Prostate gland (tissue), 2 donors: ENCODE measurements at regions not wholly inside any gene's neighbourhood (a gene's known extent, or its start where the extent isn't known, plus 50 kb on each side); places are given as distances from the start of the nearest gene placed in this dataset.

Experiments
- DNase-seq: peaks from one replicate; pipeline ENCODE4 v3.0.0-alpha.2; 2019; ENCODE audit warnings: low spot score
- H3K27ac ChIP-seq, 2 donors: fragments of 200-600 bp; sonication (generic); 2 replicates each; pipeline ENCODE4 v1.5.1; 2017 to 2019
- H3K27me3 ChIP-seq: fragments of 200-600 bp; sonication (generic); replicated peaks from 2 replicates; pipeline ENCODE4 v1.5.1; 2019; ENCODE audit not compliant: insufficient read depth
- H3K36me3 ChIP-seq, 2 donors: fragments of 200-600 bp; sonication (generic); 1 replicate in 1 of 2; 2 replicates in 1 of 2; pipeline versions ENCODE4 v1.5.1 to v1.8.1; 2017 to 2019
- H3K4me1 ChIP-seq: fragments of 200-600 bp; sonication (generic); replicated peaks from 2 replicates; pipeline ENCODE4 v1.5.1; 2019
- H3K4me3 ChIP-seq, 2 donors: fragments of 200-600 bp; sonication (generic); 2 replicates each; pipeline ENCODE4 v1.5.1; 2017 to 2019
- H3K9me3 ChIP-seq: fragments of 200-600 bp; sonication (generic); 2 replicates; pipeline ENCODE4 v1.5.1; 2017
- POLR2A ChIP-seq: fragments of 450-650 bp; IDR thresholded peaks from one replicate; pipeline ENCODE4 v1.6.1; 2016; ENCODE audit warnings: antibody characterized with exemption, mild to moderate bottlenecking
- POLR2AphosphoS5 ChIP-seq: sonication (generic); formaldehyde crosslinking; IDR thresholded peaks from one replicate; pipeline ENCODE4 v1.6.1; 2017; ENCODE audit warnings: antibody characterized with exemption
- WGBS: methylation state at CpG from one replicate; pipeline ENCODE4 v1.1.5; 2018; 5-methylcytosine and 5-hydroxymethylcytosine counted together
- intact Hi-C: fragments of 100-400 bp; cut with DNase I; formaldehyde crosslinking; loops from one replicate; pipeline ENCODE4 v1.14.2; 2022
- TF ChIP-seq, protein P1 (sequence below), 4 experiments: fragments of 200-600 bp in 2 of 4; fragments of 450-650 bp in 2 of 4; sonication (generic) in 2 of 4; IDR thresholded peaks; 1 replicate in 3 of 4; 2 replicates in 1 of 4; pipeline ENCODE4 v1.5.1; 2016 to 2019; ENCODE audit warnings: antibody characterized with exemption in 4 of 4, mild to moderate bottlenecking in 2 of 4, moderate library complexity in 2 of 4

DNA sequence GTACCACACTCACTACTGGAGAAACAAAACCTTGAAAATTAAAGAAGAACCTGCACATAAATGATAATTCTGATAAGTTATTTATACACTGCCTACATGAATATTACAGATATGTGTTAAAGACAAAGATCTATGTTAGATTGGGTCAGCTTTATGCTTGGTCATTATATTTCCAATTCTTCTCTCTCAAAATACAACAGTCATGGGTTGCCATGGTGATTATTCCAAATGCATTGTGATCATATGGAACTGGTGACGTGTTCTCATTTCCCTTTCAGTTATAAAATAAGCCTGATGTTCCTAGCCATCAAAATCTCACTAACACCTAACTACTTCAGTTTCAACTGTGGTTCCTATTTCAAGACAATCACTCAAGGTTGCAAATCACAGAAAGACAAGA is 1416.4 kb downstream of the UQCRFS1 start:
- DNase-seq = no peak
- H3K36me3 ChIP-seq = no peaks in the 10 kb centered on the region
- WGBS = 91% methylated on average over 1 of the region's 1 CpG
- H3K27ac ChIP-seq = no peak overlapping the region
- H3K27me3 ChIP-seq = no peaks in the 10 kb centered on the region
- TF ChIP-seq, protein P1, sequence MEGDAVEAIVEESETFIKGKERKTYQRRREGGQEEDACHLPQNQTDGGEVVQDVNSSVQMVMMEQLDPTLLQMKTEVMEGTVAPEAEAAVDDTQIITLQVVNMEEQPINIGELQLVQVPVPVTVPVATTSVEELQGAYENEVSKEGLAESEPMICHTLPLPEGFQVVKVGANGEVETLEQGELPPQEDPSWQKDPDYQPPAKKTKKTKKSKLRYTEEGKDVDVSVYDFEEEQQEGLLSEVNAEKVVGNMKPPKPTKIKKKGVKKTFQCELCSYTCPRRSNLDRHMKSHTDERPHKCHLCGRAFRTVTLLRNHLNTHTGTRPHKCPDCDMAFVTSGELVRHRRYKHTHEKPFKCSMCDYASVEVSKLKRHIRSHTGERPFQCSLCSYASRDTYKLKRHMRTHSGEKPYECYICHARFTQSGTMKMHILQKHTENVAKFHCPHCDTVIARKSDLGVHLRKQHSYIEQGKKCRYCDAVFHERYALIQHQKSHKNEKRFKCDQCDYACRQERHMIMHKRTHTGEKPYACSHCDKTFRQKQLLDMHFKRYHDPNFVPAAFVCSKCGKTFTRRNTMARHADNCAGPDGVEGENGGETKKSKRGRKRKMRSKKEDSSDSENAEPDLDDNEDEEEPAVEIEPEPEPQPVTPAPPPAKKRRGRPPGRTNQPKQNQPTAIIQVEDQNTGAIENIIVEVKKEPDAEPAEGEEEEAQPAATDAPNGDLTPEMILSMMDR (IDR thresholded peaks at IDR 0.05) = no peak
- TF ChIP-seq POLR2A = no peak
- no peak for TF ChIP-seq POLR2AphosphoS5
- H3K4me3 ChIP-seq = no peak overlapping the region
- H3K9me3 ChIP-seq = no peaks in the 10 kb centered on the region
- intact Hi-C loops = no loop called here
- peaks cover 3% of the 10 kb centered on the region for H3K4me1 ChIP-seq

DNA sequence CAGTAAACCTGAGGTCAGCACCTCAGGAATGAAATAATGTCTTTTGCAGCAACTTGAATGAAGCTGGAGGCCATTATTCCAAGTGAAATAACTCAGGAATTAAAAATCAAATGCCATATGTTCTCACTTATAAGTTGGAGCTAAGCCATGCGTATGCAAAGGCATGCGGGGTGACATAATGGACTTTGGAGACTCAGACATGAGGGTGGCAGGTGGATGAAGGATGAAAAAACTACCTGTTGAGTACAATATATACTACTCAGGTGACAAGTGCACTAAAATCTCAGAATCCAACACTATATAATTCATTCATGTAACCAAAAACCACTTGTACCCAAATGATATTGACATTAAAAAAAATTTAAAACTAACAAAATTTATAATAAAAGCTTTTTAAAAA is 1416.9 kb downstream of the UQCRFS1 start:
- H3K36me3 ChIP-seq = no peaks in the 10 kb centered on the region
- H3K27ac ChIP-seq = no peak overlapping the region
- no peak for DNase-seq
- H3K27me3 ChIP-seq = no peaks in the 10 kb centered on the region
- intact Hi-C loops = no loop called here
- WGBS = 47% methylated on average over 2 of the region's 2 CpGs
- H3K4me3 ChIP-seq = no peak overlapping the region
- no peaks in the 10 kb centered on the region for H3K9me3 ChIP-seq
- peaks cover 3% of the 10 kb centered on the region for H3K4me1 ChIP-seq
- TF ChIP-seq, protein P1 (IDR thresholded peaks at IDR 0.05) = no peak
- TF ChIP-seq POLR2AphosphoS5 (no peak), POLR2A (no peak)

DNA sequence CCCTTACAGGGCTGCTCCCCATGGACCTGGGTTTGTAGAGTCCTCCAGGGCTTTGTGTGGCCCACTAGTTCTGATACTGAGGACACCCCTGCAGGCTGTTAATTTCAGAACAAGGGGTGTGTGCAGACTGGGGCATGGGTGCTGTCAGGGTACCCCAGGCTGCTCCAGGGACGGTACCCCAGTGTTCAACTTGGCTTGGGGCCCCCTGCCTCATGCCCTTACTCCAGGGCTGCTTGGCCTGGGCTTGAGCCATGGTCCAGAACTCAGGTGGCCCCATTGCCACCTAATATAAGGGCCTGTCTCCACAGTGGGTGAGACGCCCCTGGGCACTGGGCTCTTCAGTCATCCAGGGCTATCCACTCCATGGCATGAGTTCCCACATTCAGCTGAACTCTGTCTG is 1417.6 kb downstream of the UQCRFS1 start:
- no peaks in the 10 kb centered on the region for H3K36me3 ChIP-seq
- peaks cover 3% of the 10 kb centered on the region for H3K4me1 ChIP-seq
- intact Hi-C loops = no loop called here
- H3K27me3 ChIP-seq = no peaks in the 10 kb centered on the region
- TF ChIP-seq POLR2A = no peak
- TF ChIP-seq, protein P1 (IDR thresholded peaks at IDR 0.05) = no peak
- no peak for TF ChIP-seq POLR2AphosphoS5
- H3K9me3 ChIP-seq = no peaks in the 10 kb centered on the region
- H3K4me3 ChIP-seq = no peak overlapping the region
- 96% methylated on average over 2 of the region's 2 CpGs for WGBS
- H3K27ac ChIP-seq = no peak overlapping the region
- no peak for DNase-seq

DNA sequence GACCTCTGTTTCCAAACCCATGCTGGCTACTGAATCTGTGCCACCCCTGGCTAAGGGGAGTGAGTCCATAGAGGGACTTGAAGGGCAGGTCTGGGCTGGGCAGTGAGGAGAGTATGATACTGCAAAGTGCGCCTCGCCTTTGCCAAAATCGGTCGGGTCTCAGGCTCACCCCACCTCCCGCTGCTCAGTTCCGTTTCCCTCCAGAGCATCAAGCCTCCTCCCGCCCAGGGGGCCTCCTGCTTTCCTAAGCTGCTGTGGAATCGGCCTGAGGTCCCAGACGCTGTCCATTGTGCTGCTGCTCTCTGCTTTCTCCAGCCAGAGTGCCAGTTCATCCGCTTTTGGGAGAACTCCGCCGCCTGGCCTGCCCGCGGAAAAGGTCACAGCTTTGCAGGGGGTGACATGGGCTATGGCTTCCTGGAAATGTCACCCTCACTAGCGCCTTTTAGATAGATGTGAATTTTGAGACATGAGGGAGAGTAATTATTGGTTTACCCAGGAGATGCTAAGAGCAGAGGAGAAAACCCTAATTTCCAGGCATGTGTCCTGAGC is 1418.4 kb downstream of the UQCRFS1 start:
- 19% methylated on average over 8 of the region's 15 CpGs for WGBS
- Histone ChIP-seq H3K36me3 (no peaks in the 10 kb centered on the region), H3K4me1 (peaks cover 3% of the 10 kb centered on the region), H3K27ac (peak overlapping the region; percentile 82 to 87), H3K27me3 (no peaks in the 10 kb centered on the region), H3K9me3 (no peaks in the 10 kb centered on the region), H3K4me3 (peak overlapping the region; percentile 48 to 60)
- no peak for DNase-seq
- intact Hi-C loops = no loop called here
- no peak for TF ChIP-seq POLR2A
- TF ChIP-seq, protein P1 (IDR thresholded peaks at IDR 0.05) = no peak
- TF ChIP-seq POLR2AphosphoS5 = no peak
